ENCODE measurements at regions not wholly inside any gene's neighbourhood (a gene's known extent, or its start where the extent isn't known, plus 50 kb on each side); places are given as distances from the start of the nearest gene placed in this dataset.

DNA sequence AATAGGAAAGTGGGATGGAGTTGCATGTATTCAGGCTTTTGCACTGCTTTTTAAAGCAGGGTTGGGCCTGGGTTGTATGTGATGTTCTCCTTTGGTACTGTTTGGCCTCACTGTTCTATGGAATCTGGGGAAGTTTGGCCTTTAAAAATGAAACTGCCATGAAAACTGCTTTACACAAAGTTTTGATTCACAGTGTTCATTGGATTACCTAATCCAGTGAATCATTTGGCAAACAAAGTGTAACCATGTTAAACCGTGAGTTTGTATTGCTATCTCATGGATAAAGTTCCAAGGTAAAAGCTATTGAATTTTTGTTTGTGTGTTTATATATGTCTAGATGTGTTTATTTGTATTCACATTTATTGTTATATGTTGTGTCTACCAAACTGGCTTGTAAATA lies 1658.6 kb downstream of the OLFM4 start:
- H3K79me2 ChIP-seq (ENCODE audit: control insufficient read depth, insufficient read depth, low read length) = no peaks in the 10 kb centered on the region
- CTCF ChIA-PET = no interaction called here
- no peaks in the 10 kb centered on the region for H3K9me1 ChIP-seq (replicated peaks; ENCODE audit: control insufficient read depth, extremely low read depth, insufficient read depth, low read length)
- H3K9ac ChIP-seq (replicated peaks; ENCODE audit: extremely low read depth, insufficient read depth, low read length) = no peak overlapping the region
- BruUV-seq (replicated peaks) = no TSS peak
- H4K20me1 ChIP-seq (replicated peaks; ENCODE audit: control insufficient read depth, extremely low read depth, insufficient read depth, low read length) = no peaks in the 10 kb centered on the region
- intact Hi-C loops (cut with micrococcal nuclease) = no loop called here
- no peak for DNase-seq (ENCODE audit: low read depth, low spot score)
- no peaks in the 10 kb centered on the region for H3K36me3 ChIP-seq (ENCODE audit: control insufficient read depth in 2 of 2, extremely low read depth in 1 of 2, insufficient read depth in 2 of 2, low read length in 2 of 2)
- H3K4me2 ChIP-seq (ENCODE audit: insufficient read depth, low read length) = no peak overlapping the region
- dilution Hi-C loops (cut with MboI; ENCODE audit: extremely low pct_ligation_motif_present, low sequenced_read_pairs) = no loop called here
- TF ChIP-seq EZH2 (IDR thresholded peaks at IDR 0.05; ENCODE audit: borderline replicate concordance, low read depth, low read length, severe bottlenecking) = no peak
- no peak for TF ChIP-seq GATA2 (IDR thresholded peaks at IDR 0.05; ENCODE audit: insufficient read depth, insufficient read length, low read depth, low read length)
- TF ChIP-seq JUN (IDR thresholded peaks at IDR 0.05; ENCODE audit: borderline replicate concordance, insufficient read depth, insufficient read length, low read depth) = no peak
- TF ChIP-seq, protein P1, sequence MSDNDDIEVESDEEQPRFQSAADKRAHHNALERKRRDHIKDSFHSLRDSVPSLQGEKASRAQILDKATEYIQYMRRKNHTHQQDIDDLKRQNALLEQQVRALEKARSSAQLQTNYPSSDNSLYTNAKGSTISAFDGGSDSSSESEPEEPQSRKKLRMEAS (IDR thresholded peaks at IDR 0.05; ENCODE audit: insufficient read depth, insufficient read length) = no peak
- TF ChIP-seq POLR2AphosphoS5 (IDR thresholded peaks at IDR 0.05; ENCODE audit: insufficient read depth, low read depth, low read length) = no peak
- H3K4me1 ChIP-seq (ENCODE audit: control insufficient read depth, extremely low read depth, insufficient read depth, low read length) = no peaks in the 10 kb centered on the region
- H3K4me3 ChIP-seq (replicated peaks in 1 of 3; ENCODE audit: insufficient read depth in 1 of 3, low read depth in 1 of 3, low read length in 3 of 3) = no peak overlapping the region
- FAIRE-seq = no peak
- no peak overlapping the region for H3K27ac ChIP-seq (ENCODE audit: insufficient read depth, low read depth, low read length)
- no peak overlapping the region for H2AFZ ChIP-seq (ENCODE audit: low read depth, low read length)
- POLR2A ChIA-PET = no interaction called here
- H3K9me3 ChIP-seq (replicated peaks; ENCODE audit: control insufficient read depth, insufficient read depth, low read length) = peaks cover 9% of the 10 kb centered on the region
- no peaks in the 10 kb centered on the region for H3K27me3 ChIP-seq (ENCODE audit: control insufficient read depth in 2 of 2, insufficient read depth in 2 of 2, low read length in 2 of 2)

DNA sequence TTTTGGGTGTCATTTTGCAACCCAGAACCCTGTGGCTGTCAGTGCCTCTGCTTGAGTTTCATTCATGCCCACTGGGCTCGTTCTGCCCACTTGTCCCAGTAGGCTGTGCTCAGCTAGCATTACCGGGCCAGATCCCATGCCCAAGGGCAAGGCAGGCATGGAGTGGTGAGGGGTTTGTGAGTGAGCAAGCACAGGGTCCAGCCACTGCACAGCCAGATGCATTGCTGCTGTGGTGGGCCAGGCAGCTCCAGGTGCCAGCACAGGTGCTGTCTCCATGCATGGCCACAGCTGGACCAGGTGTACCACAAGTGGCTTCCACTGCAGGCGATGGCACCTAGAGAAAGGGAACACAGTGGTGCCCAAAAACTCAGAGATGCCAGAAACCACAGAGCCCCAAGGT lies 1671.2 kb downstream of the OLFM4 start:
- H3K36me3 ChIP-seq (ENCODE audit: control insufficient read depth in 2 of 2, extremely low read depth in 1 of 2, insufficient read depth in 2 of 2, low read length in 2 of 2) = no peaks in the 10 kb centered on the region
- DNase-seq (ENCODE audit: low read depth, low spot score) (no peak), FAIRE-seq (no peak)
- H2AFZ ChIP-seq (ENCODE audit: low read depth, low read length) = no peak overlapping the region
- CTCF ChIA-PET = no interaction called here
- H3K4me1 ChIP-seq (ENCODE audit: control insufficient read depth, extremely low read depth, insufficient read depth, low read length) = no peaks in the 10 kb centered on the region
- dilution Hi-C loops (cut with MboI; ENCODE audit: extremely low pct_ligation_motif_present, low sequenced_read_pairs) = no loop called here
- H3K9ac ChIP-seq (replicated peaks; ENCODE audit: extremely low read depth, insufficient read depth, low read length) = no peak overlapping the region
- no peaks in the 10 kb centered on the region for H4K20me1 ChIP-seq (replicated peaks; ENCODE audit: control insufficient read depth, extremely low read depth, insufficient read depth, low read length)
- POLR2A ChIA-PET = no interaction called here
- no TSS peak for BruUV-seq (replicated peaks)
- no peak overlapping the region for H3K4me3 ChIP-seq (replicated peaks in 1 of 3; ENCODE audit: insufficient read depth in 1 of 3, low read depth in 1 of 3, low read length in 3 of 3)
- H3K9me3 ChIP-seq (replicated peaks; ENCODE audit: control insufficient read depth, insufficient read depth, low read length) = peaks cover 11% of the 10 kb centered on the region
- H3K4me2 ChIP-seq (ENCODE audit: insufficient read depth, low read length) = no peak overlapping the region
- intact Hi-C loops (cut with micrococcal nuclease) = no loop called here
- H3K27ac ChIP-seq (ENCODE audit: insufficient read depth, low read depth, low read length) = no peak overlapping the region
- H3K27me3 ChIP-seq (ENCODE audit: control insufficient read depth in 2 of 2, insufficient read depth in 2 of 2, low read length in 2 of 2) = no peaks in the 10 kb centered on the region
- TF ChIP-seq, protein P2, sequence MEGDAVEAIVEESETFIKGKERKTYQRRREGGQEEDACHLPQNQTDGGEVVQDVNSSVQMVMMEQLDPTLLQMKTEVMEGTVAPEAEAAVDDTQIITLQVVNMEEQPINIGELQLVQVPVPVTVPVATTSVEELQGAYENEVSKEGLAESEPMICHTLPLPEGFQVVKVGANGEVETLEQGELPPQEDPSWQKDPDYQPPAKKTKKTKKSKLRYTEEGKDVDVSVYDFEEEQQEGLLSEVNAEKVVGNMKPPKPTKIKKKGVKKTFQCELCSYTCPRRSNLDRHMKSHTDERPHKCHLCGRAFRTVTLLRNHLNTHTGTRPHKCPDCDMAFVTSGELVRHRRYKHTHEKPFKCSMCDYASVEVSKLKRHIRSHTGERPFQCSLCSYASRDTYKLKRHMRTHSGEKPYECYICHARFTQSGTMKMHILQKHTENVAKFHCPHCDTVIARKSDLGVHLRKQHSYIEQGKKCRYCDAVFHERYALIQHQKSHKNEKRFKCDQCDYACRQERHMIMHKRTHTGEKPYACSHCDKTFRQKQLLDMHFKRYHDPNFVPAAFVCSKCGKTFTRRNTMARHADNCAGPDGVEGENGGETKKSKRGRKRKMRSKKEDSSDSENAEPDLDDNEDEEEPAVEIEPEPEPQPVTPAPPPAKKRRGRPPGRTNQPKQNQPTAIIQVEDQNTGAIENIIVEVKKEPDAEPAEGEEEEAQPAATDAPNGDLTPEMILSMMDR (IDR thresholded peaks at IDR 0.05; ENCODE audit: extremely low read depth in 1 of 2, insufficient read depth in 1 of 2, low read depth in 1 of 2, low read length in 2 of 2) = no peak
- no peak for TF ChIP-seq JUN (IDR thresholded peaks at IDR 0.05; ENCODE audit: borderline replicate concordance, insufficient read depth, insufficient read length, low read depth)
- TF ChIP-seq GATA2 (IDR thresholded peaks at IDR 0.05; ENCODE audit: insufficient read depth, insufficient read length, low read depth, low read length) = no peak
- TF ChIP-seq POLR2A (IDR thresholded peaks at IDR 0.05; ENCODE audit: low read depth, low read length) = no peak
- no peak for TF ChIP-seq FOS (IDR thresholded peaks at IDR 0.05; ENCODE audit: borderline replicate concordance, insufficient read depth, low read length)
- TF ChIP-seq POLR2AphosphoS5 (IDR thresholded peaks at IDR 0.05; ENCODE audit: insufficient read depth, low read depth, low read length) = no peak
- no peak for TF ChIP-seq MYC (IDR thresholded peaks at IDR 0.05; ENCODE audit: low read depth, low read length)
- no peak for TF ChIP-seq EZH2 (IDR thresholded peaks at IDR 0.05; ENCODE audit: borderline replicate concordance, low read depth, low read length, severe bottlenecking)
- TF ChIP-seq, protein P1 (IDR thresholded peaks at IDR 0.05; ENCODE audit: insufficient read depth, insufficient read length) = no peak
- H3K79me2 ChIP-seq (ENCODE audit: control insufficient read depth, insufficient read depth, low read length) = no peaks in the 10 kb centered on the region
- H3K9me1 ChIP-seq (replicated peaks; ENCODE audit: control insufficient read depth, extremely low read depth, insufficient read depth, low read length) = no peaks in the 10 kb centered on the region
